ENCODE measurements at regions not wholly inside any gene's neighbourhood (a gene's known extent, or its start where the extent isn't known, plus 50 kb on each side); places are given as distances from the start of the nearest gene placed in this dataset.

DNA sequence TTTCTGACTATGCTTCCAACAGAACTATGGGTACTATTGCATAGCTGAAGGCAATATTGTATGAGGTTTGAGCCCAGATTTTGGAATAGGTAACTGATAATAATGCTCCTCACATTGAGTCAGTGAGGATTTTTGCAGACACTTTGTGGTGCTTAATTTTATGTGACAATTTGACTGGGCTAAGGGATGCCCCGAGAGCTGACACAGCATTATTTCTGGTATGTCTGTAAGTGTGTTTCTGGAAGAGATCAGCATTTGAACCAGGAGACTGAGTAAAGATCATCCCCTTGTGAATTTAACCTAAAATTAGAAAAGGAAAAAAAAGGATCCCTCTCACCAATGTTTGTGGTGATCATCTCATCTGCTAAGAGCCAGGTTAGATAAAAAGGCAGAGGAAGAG is 404.9 kb downstream of the AEBP2 start:
- H3K14ac ChIP-seq (replicated peaks; ENCODE audit: low read depth, low read length): peak overlapping the region; percentile 63; the same call in 1 of the 2 replicates
- H4K8ac ChIP-seq (ENCODE audit: low read depth in 2 of 2, low read length in 2 of 2): no peak overlapping the region
- no peaks in the 10 kb centered on the region for H3K79me1 ChIP-seq (ENCODE audit: low read depth in 1 of 2, low read length in 2 of 2)
- TF ChIP-seq FOS (IDR thresholded peaks at IDR 0.05; ENCODE audit: low read depth, low read length) (no peak), MAFK (IDR thresholded peaks at IDR 0.05; ENCODE audit: low read depth, low read length) (peak; percentile 77)
- TF ChIP-seq, protein P1, sequence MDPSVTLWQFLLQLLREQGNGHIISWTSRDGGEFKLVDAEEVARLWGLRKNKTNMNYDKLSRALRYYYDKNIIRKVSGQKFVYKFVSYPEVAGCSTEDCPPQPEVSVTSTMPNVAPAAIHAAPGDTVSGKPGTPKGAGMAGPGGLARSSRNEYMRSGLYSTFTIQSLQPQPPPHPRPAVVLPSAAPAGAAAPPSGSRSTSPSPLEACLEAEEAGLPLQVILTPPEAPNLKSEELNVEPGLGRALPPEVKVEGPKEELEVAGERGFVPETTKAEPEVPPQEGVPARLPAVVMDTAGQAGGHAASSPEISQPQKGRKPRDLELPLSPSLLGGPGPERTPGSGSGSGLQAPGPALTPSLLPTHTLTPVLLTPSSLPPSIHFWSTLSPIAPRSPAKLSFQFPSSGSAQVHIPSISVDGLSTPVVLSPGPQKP (IDR thresholded peaks at IDR 0.05; ENCODE audit: borderline replicate concordance, low read depth, low read length): no peak
- no TSS peak for BruUV-seq (replicated peaks)
- H3K36me3 ChIP-seq (ENCODE audit: control insufficient read depth, insufficient read depth, low read length): no peaks in the 10 kb centered on the region
- no peak for DNase-seq
- intact Hi-C loops (cut with micrococcal nuclease) (no loop called here), in situ Hi-C loops (cut with MboI; ENCODE audit: low sequenced_read_pairs) (no loop called here), dilution Hi-C loops (cut with HindIII; ENCODE audit: low sequenced_read_pairs, unreplicated experiment) (no loop called here)
- no peak overlapping the region for H2BK15ac ChIP-seq (ENCODE audit: low read depth, low read length)
- WGBS, 2 experiments (ENCODE audit: extremely low coverage in 2 of 2, insufficient read length in 1 of 2): no CpG with 5 or more reads among the region's 1 CpG
- H4K20me1 ChIP-seq (ENCODE audit: insufficient read depth, low read length): no peaks in the 10 kb centered on the region
- no peak overlapping the region for H3K56ac ChIP-seq (ENCODE audit: extremely low read depth, insufficient read depth, low read length)
- no peak overlapping the region for H2BK5ac ChIP-seq (ENCODE audit: low read depth, low read length, poor library complexity, severe bottlenecking)
- no peak overlapping the region for H3K4ac ChIP-seq (ENCODE audit: low read depth, low read length)
- peak overlapping the region; percentile 40 for H2BK120ac ChIP-seq (ENCODE audit: low read depth, low read length)
- no peak overlapping the region for H4K5ac ChIP-seq (ENCODE audit: low read depth, low read length)
- no peak overlapping the region for H3K23ac ChIP-seq (ENCODE audit: low read depth, low read length)
- H2AFZ ChIP-seq (replicated peaks; ENCODE audit: low read length, poor library complexity): no peak overlapping the region
- H2AK5ac ChIP-seq (ENCODE audit: low read depth, low read length): no peak overlapping the region
- peak overlapping the region; percentile 18; the same call in 1 of the 2 replicates for H2BK20ac ChIP-seq (ENCODE audit: low read depth, low read length)
- H3K27ac ChIP-seq (ENCODE audit: insufficient read depth, low read length): no peak overlapping the region
- 0 out of 2 replicates have a peak, but pooled peaks cover 4% of the 10 kb centered on the region for H3K9me1 ChIP-seq (ENCODE audit: insufficient read depth, low read length)
- peaks cover 6% of the 10 kb centered on the region for H3K4me1 ChIP-seq (ENCODE audit: control insufficient read depth, insufficient read depth, low read length)
- no peak overlapping the region for H3K4me3 ChIP-seq (ENCODE audit: insufficient read depth, low read depth, low read length)
- POLR2A ChIA-PET (ENCODE audit: unreplicated experiment): no interaction called here
- H3K9me3 ChIP-seq (ENCODE audit: control insufficient read depth, insufficient read depth, low read length): peaks cover 1% of the 10 kb centered on the region; the same call in 1 of the 2 replicates
- H2AK9ac ChIP-seq (replicated peaks; ENCODE audit: low read depth, low read length, poor library complexity): no peak overlapping the region
- CTCF ChIA-PET: no interaction called here
- no peak overlapping the region for H4K91ac ChIP-seq (ENCODE audit: insufficient read depth, low read depth, low read length)
- H3K18ac ChIP-seq (ENCODE audit: low read depth, low read length): 0 out of 2 replicates have a peak overlapping the region, but pooled peaks have one; percentile 24
- H3K4me2 ChIP-seq (ENCODE audit: low read depth, low read length): no peak overlapping the region
- no peaks in the 10 kb centered on the region for H3K27me3 ChIP-seq (ENCODE audit: control insufficient read depth, insufficient read depth, low read length)
- H3K9ac ChIP-seq (ENCODE audit: low read depth, low read length): no peak overlapping the region
- no peak for ATAC-seq (ENCODE audit: low read depth)
